GM18526 (cell line): ENCODE measurements at regions not wholly inside any gene's neighbourhood (a gene's known extent, or its start where the extent isn't known, plus 50 kb on each side); places are given as distances from the start of the nearest gene placed in this dataset.

ENCODE experiments used
- POLR2A ChIP-seq: IDR thresholded peaks from 3 replicates; pipeline ENCODE4 v1.6.1; 2011; ENCODE audit not compliant: insufficient read length; ENCODE audit errors: extremely low read depth

- no peak for TF ChIP-seq POLR2A
Measured at GRCh38 chr14:89625244-89625713, 208.2 kb upstream of the FOXN3 start.

- no peak for TF ChIP-seq POLR2A
Measured at GRCh38 chr14:89624500-89625156, 207.6 kb upstream of the FOXN3 start.

- no peak for TF ChIP-seq POLR2A
Measured at GRCh38 chr14:89621791-89622638, 205.0 kb upstream of the FOXN3 start.

- peak; percentile 29 for TF ChIP-seq POLR2A
Measured at GRCh38 chr14:89621009-89621421, 204.0 kb upstream of the FOXN3 start.

- no peak for TF ChIP-seq POLR2A
Measured at GRCh38 chr14:89620436-89620835, 203.4 kb upstream of the FOXN3 start.

GRCh38 chr14:89619596-89619995 lies 202.6 kb upstream of the FOXN3 start:
- no peak for TF ChIP-seq POLR2A

GRCh38 chr14:89618811-89619551 lies 201.9 kb upstream of the FOXN3 start:
- TF ChIP-seq POLR2A, result peak; percentile 74

- TF ChIP-seq POLR2A, result no peak
Measured at GRCh38 chr14:89618330-89618708, 201.3 kb upstream of the FOXN3 start.

GRCh38 chr14:89617481-89618329 lies 200.7 kb upstream of the FOXN3 start:
- peak; percentile 20 for TF ChIP-seq POLR2A

- TF ChIP-seq POLR2A, result no peak
Measured at GRCh38 chr14:89616852-89617341, 199.9 kb upstream of the FOXN3 start.

- no peak for TF ChIP-seq POLR2A
Measured at GRCh38 chr14:89616425-89616824, 199.4 kb upstream of the FOXN3 start.

GRCh38 chr14:89615421-89615820 lies 198.4 kb upstream of the FOXN3 start:
- no peak for TF ChIP-seq POLR2A

- no peak for TF ChIP-seq POLR2A
Measured at GRCh38 chr14:89614009-89614691, 197.1 kb upstream of the FOXN3 start.
